MCF 10A (cell line): ENCODE measurements at regions not wholly inside any gene's neighbourhood (a gene's known extent, or its start where the extent isn't known, plus 50 kb on each side); places are given as distances from the start of the nearest gene placed in this dataset.

ENCODE experiments used
- BruUV-seq: library from RNA; stranded (reverse); fragments of 400-500 nt; replicated peaks from 2 replicates; lab custom pipeline; 2021; lab: Mats Ljungman, UMichigan
- CTCF ChIA-PET: fragments of 300-600 bp; sonication (Branson Sonifier 250); formaldehyde crosslinking; extraction: SDS; loops from one replicate; lab custom pipeline; 2021; ENCODE audit warnings: antibody characterized with exemption, inconsistent platforms; lab: Yijun Ruan, JAX
- POLR2A ChIA-PET: fragments of 300-600, 350-650 bp; sonication (Branson Sonifier 250); formaldehyde crosslinking; extraction: SDS; loops from one replicate; lab custom pipeline; 2020; ENCODE audit warnings: antibody characterized with exemption, inconsistent platforms; lab: Yijun Ruan, JAX
- DNase-seq: peaks from one replicate; pipeline ENCODE4 v3.0.0-alpha.2; 2018; ENCODE audit not compliant: unreplicated experiment
- H3K27ac Mint-ChIP-seq: one replicate; pipeline ENCODE4 v1.8.0; 2022; ENCODE audit warnings: mild to moderate bottlenecking, low read depth, mixed read lengths; ENCODE audit not compliant: unreplicated experiment
- H3K27me3 Mint-ChIP-seq: one replicate; pipeline ENCODE4 v1.8.0; 2022; ENCODE audit warnings: mixed read lengths; ENCODE audit not compliant: insufficient read depth, unreplicated experiment
- H3K36me3 Mint-ChIP-seq: one replicate; pipeline ENCODE4 v1.8.0; 2022; ENCODE audit warnings: mild to moderate bottlenecking, moderate library complexity, mixed read lengths; ENCODE audit not compliant: insufficient read depth, unreplicated experiment
- H3K4me1 Mint-ChIP-seq: one replicate; pipeline ENCODE4 v1.8.0; 2022; ENCODE audit warnings: mixed read lengths; ENCODE audit not compliant: insufficient read depth, unreplicated experiment
- H3K4me3 Mint-ChIP-seq: one replicate; pipeline ENCODE4 v1.8.0; 2022; ENCODE audit warnings: mild to moderate bottlenecking, moderate library complexity, mixed read lengths; ENCODE audit not compliant: unreplicated experiment
- H3K9me3 Mint-ChIP-seq: one replicate; pipeline ENCODE4 v1.8.0; 2022; ENCODE audit warnings: mixed read lengths; ENCODE audit not compliant: unreplicated experiment
- CTCF ChIP-seq: fragments of 200-600 bp; IDR thresholded peaks from one replicate; pipeline ENCODE4 v1.8.0; 2022; ENCODE audit warnings: antibody characterized with exemption, mild to moderate bottlenecking; ENCODE audit not compliant: unreplicated experiment
- intact Hi-C: fragments of 100-400 bp; cut with micrococcal nuclease; formaldehyde crosslinking; loops from 2 replicates; pipeline ENCODE4 v1.14.1; 2022

- POLR2A ChIA-PET = no interaction called here
- Mint-ChIP-seq H3K36me3 (no peaks in the 10 kb centered on the region), H3K9me3 (no peaks in the 10 kb centered on the region), H3K27ac (no peak overlapping the region), H3K4me1 (peaks cover under 1% of the 10 kb centered on the region), H3K4me3 (no peak overlapping the region), H3K27me3 (peaks cover 9% of the 10 kb centered on the region)
- CTCF ChIA-PET = no interaction called here
- BruUV-seq = no TSS peak
- intact Hi-C loops = no loop called here
- no peak for DNase-seq
- no peak for TF ChIP-seq CTCF
These were observed 377.3 kb downstream of the LNPK start for GRCh38 chr2:175624785-175625184.

- DNase-seq = no peak
- no TSS peak for BruUV-seq
- intact Hi-C loops = no loop called here
- ChIA-PET POLR2A (no interaction called here), CTCF (interaction anchor here (1.0 kb wide), 1 partner anchor 252 kb away, joined by 3 read pairs; no protein-coding TSS in a partner anchor)
- TF ChIP-seq CTCF = no peak
- H3K4me3 Mint-ChIP-seq = no peak overlapping the region
- no peaks in the 10 kb centered on the region for H3K9me3 Mint-ChIP-seq
- H3K36me3 Mint-ChIP-seq = no peaks in the 10 kb centered on the region
- H3K27ac Mint-ChIP-seq = no peak overlapping the region
- H3K4me1 Mint-ChIP-seq = no peaks in the 10 kb centered on the region
- H3K27me3 Mint-ChIP-seq = peaks cover 9% of the 10 kb centered on the region
These were observed 377.8 kb downstream of the LNPK start for GRCh38 chr2:175624211-175624761.

- ChIA-PET POLR2A (no interaction called here), CTCF (interaction anchor here (0.7 to 1.5 kb wide), 2 partner anchors 9 to 1494 kb away, joined by 3 to 7 read pairs; no protein-coding TSS in a partner anchor)
- intact Hi-C loops = no loop called here
- H3K9me3 Mint-ChIP-seq = no peaks in the 10 kb centered on the region
- peaks cover 9% of the 10 kb centered on the region for H3K27me3 Mint-ChIP-seq
- no peaks in the 10 kb centered on the region for H3K4me1 Mint-ChIP-seq
- H3K36me3 Mint-ChIP-seq = no peaks in the 10 kb centered on the region
- H3K27ac Mint-ChIP-seq = no peak overlapping the region
- no peak overlapping the region for H3K4me3 Mint-ChIP-seq
- no peak for TF ChIP-seq CTCF
- BruUV-seq = no TSS peak
- peak; percentile 2 for DNase-seq
These were observed 380.2 kb downstream of the LNPK start for GRCh38 chr2:175621821-175622220.

- peaks cover 9% of the 10 kb centered on the region for H3K27me3 Mint-ChIP-seq
- intact Hi-C loops = no loop called here
- H3K4me1 Mint-ChIP-seq = no peaks in the 10 kb centered on the region
- ChIA-PET CTCF (interaction anchor here (0.5 to 0.6 kb wide), 2 partner anchors 24 to 335 kb away, joined by 3 read pairs; no protein-coding TSS in a partner anchor), POLR2A (no interaction called here)
- no peak for TF ChIP-seq CTCF
- no peaks in the 10 kb centered on the region for H3K36me3 Mint-ChIP-seq
- H3K9me3 Mint-ChIP-seq = no peaks in the 10 kb centered on the region
- H3K4me3 Mint-ChIP-seq = no peak overlapping the region
- no peak for DNase-seq
- H3K27ac Mint-ChIP-seq = no peak overlapping the region
- no TSS peak for BruUV-seq
These were observed 382.0 kb downstream of the LNPK start for GRCh38 chr2:175620106-175620505.
